ENCODE measurements at regions not wholly inside any gene's neighbourhood (a gene's known extent, or its start where the extent isn't known, plus 50 kb on each side); places are given as distances from the start of the nearest gene placed in this dataset.

DNA sequence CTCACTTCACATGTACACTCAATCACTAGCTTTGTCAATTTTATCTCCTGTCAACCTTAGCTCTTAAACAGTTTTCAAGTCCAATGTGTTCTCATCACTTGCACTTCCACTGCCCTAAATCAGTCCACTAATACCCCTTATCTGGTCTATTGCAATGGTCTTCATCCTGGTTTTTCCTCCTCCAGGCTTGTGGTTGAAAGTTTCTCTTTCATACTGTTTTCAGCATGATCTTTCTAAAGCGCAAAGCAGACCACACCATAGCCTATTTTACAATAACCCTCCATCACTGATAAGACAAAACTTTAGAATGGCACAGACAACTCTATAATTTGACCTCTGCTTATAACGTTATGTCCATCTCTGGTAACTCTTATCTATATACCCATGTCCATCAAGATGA, 62.0 kb upstream of the DDHD1 start:
- no peak for DNase-seq (ENCODE audit: low spot score)

DNA sequence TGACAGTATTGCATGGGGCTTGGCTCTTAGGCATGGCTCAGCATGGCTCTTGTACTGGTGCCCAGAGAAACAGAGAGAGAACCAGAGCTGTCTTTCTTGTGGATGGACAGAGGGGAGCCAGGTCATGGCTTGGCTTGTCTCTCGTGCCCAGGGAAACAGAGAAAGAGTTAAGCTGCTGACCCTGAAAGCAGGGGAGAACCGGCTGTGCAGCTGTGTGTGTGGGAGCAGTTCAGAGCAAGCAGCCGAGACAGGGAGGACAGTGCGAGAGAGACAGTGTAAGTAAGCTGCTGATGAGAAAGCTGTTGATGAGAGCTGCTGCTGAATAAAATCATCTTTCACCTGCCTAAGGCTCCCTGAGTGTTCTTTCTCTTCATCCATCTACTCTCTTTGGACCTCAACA, 61.3 kb upstream of the DDHD1 start:
- DNase-seq (ENCODE audit: low spot score) = no peak

DNA sequence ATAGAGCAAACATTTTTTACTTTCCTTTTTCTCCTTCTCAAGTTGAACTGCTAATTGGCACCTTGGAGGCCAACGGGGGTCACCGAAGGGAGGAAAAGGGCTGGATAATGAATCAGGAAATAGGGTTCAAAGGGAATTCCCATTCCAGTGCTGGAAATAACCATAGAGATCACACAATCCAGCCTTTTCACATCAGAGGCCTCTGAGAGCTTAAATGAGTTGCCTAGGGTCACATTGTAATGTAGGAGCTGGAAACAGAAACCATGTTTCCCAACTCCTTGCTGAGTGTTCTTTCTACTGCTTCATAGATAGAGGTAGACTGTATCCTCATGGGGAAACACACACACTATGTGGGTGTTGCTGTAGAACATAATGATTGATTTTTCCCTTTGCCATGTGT, 60.6 kb upstream of the DDHD1 start:
- DNase-seq (ENCODE audit: low spot score) = no peak

DNA sequence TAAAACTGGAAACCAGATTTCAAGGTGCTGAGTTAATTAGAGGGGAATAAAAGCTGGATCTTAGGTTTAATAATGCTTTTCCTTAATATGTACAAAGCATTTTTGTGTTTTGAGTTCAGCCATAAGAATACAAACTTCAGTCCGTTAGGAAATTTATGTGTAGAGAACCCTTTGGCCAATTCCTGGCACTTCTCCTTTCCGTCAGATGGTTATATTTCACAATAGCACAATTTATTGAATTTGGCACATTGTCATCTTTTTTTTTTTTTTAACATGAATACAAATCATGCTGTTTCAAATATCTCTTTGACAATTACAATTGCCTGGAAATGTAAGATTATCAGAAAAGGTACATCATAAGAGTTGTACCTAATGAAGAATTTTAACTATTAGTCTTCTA, 56.2 kb upstream of the DDHD1 start:
- DNase-seq (ENCODE audit: low spot score) = no peak
